Fibroblast of mammary gland (primary cell): ENCODE measurements at regions not wholly inside any gene's neighbourhood (a gene's known extent, or its start where the extent isn't known, plus 50 kb on each side); places are given as distances from the start of the nearest gene placed in this dataset.

Experiments
- DNase-seq: peaks from one replicate; pipeline ENCODE4 v3.0.0-alpha.2; 2010; ENCODE audit warnings: low read depth
- H3K4me3 ChIP-seq: 2 replicates; pipeline ENCODE4 v1.5.1; 2011; ENCODE audit warnings: low read depth, mild to moderate bottlenecking, low read length, moderate library complexity; ENCODE audit not compliant: control insufficient read depth
- CTCF ChIP-seq: conservative IDR thresholded peaks from 2 replicates; pipeline ENCODE4 v1.5.1; 2011; ENCODE audit warnings: low read depth, low read length, inconsistent platforms; ENCODE audit not compliant: control insufficient read depth, insufficient read depth

- TF ChIP-seq CTCF: no peak
- H3K4me3 ChIP-seq: no peak overlapping the region
- no peak for DNase-seq
Measured at GRCh38 chr6:169045486-169045885, 208.2 kb downstream of the THBS2 start.

GRCh38 chr6:169044381-169045230 lies 209.0 kb downstream of the THBS2 start:
- no peak for DNase-seq
- no peak for TF ChIP-seq CTCF
- no peak overlapping the region for H3K4me3 ChIP-seq

GRCh38 chr6:169042061-169042460 lies 211.6 kb downstream of the THBS2 start:
- no peak for TF ChIP-seq CTCF
- no peak overlapping the region for H3K4me3 ChIP-seq
- no peak for DNase-seq

GRCh38 chr6:169041078-169041477 lies 212.6 kb downstream of the THBS2 start:
- no peak for TF ChIP-seq CTCF
- DNase-seq: no peak
- no peak overlapping the region for H3K4me3 ChIP-seq

GRCh38 chr6:169038691-169039090 lies 215.0 kb downstream of the THBS2 start:
- no peak for TF ChIP-seq CTCF
- no peak overlapping the region for H3K4me3 ChIP-seq
- DNase-seq: no peak

- no peak overlapping the region for H3K4me3 ChIP-seq
Measured at GRCh38 chr6:169035385-169036240, 218.0 kb downstream of the THBS2 start.

More at GRCh38 chr6:169035385-169036240, 218.0 kb downstream of the THBS2 start:
- peak; percentile 72 for DNase-seq
- no peak for TF ChIP-seq CTCF
